ENCODE measurements at regions not wholly inside any gene's neighbourhood (a gene's known extent, or its start where the extent isn't known, plus 50 kb on each side); places are given as distances from the start of the nearest gene placed in this dataset.

DNA sequence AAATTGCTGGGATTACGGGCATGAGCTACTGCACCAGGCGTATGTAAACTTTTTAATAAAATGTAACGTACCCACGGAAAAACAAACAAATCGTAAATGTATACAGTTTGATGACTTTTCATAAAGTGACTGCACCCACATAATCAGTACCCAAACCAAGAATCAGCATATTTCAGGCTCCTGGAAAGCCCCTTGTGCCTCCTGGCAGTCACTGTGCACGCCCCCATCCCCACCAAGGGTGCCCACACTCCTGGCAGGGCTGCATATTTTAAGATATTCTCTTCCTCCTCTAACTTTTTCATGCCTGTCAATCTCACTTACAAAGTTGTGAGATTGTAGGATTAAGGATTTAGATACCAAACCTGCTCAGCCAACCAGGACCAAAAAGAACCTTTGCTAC is 305.5 kb downstream of the SHQ1 start:
- no peak for TF ChIP-seq POLR2A (IDR thresholded peaks at IDR 0.05; ENCODE audit: low read depth, low read length)
- no peak for TF ChIP-seq POLR2AphosphoS5 (IDR thresholded peaks at IDR 0.05; ENCODE audit: low read depth, low read length)
